Activated T-cell treated with anti-CD3 and anti-CD28 coated beads for 4 hours (primary cell): ENCODE measurements at regions not wholly inside any gene's neighbourhood (a gene's known extent, or its start where the extent isn't known, plus 50 kb on each side); places are given as distances from the start of the nearest gene placed in this dataset.

ENCODE experiments used
- DNase-seq: peaks from one replicate; pipeline ENCODE4 v3.0.0-alpha.2; 2020

GRCh38 chr3:72188536-72188935, 403.6 kb upstream of the PROK2 start:
- DNase-seq, result no peak

GRCh38 chr3:72187131-72187530, 402.2 kb upstream of the PROK2 start:
- no peak for DNase-seq

- no peak for DNase-seq
Observed at GRCh38 chr3:72186400-72186855, 401.5 kb upstream of the PROK2 start.

GRCh38 chr3:72185549-72186399, 400.8 kb upstream of the PROK2 start:
- no peak for DNase-seq

- no peak for DNase-seq
Observed at GRCh38 chr3:72183489-72183888, 398.5 kb upstream of the PROK2 start.

- DNase-seq, result no peak
Observed at GRCh38 chr3:72182206-72182605, 397.3 kb upstream of the PROK2 start.

- DNase-seq, result no peak
Observed at GRCh38 chr3:72181251-72181650, 396.3 kb upstream of the PROK2 start.

GRCh38 chr3:72180405-72180804, 395.5 kb upstream of the PROK2 start:
- no peak for DNase-seq

GRCh38 chr3:72179107-72179464, 394.1 kb upstream of the PROK2 start:
- no peak for DNase-seq

- DNase-seq, result no peak
Observed at GRCh38 chr3:72178463-72179106, 393.6 kb upstream of the PROK2 start.

GRCh38 chr3:72177075-72178050, 392.4 kb upstream of the PROK2 start:
- DNase-seq, result no peak

GRCh38 chr3:72176537-72177041, 391.6 kb upstream of the PROK2 start:
- no peak for DNase-seq

GRCh38 chr3:72175296-72175858, 390.4 kb upstream of the PROK2 start:
- DNase-seq, result no peak

GRCh38 chr3:72174890-72175289, 389.9 kb upstream of the PROK2 start:
- no peak for DNase-seq

- no peak for DNase-seq
Observed at GRCh38 chr3:72174040-72174439, 389.1 kb upstream of the PROK2 start.

GRCh38 chr3:72171946-72172345, 387.0 kb upstream of the PROK2 start:
- DNase-seq, result no peak

- no peak for DNase-seq
Observed at GRCh38 chr3:72171463-72171881, 386.5 kb upstream of the PROK2 start.

- no peak for DNase-seq
Observed at GRCh38 chr3:72169561-72170472, 384.9 kb upstream of the PROK2 start.

- DNase-seq, result no peak
Observed at GRCh38 chr3:72169120-72169519, 384.2 kb upstream of the PROK2 start.

GRCh38 chr3:72165808-72166207, 380.9 kb upstream of the PROK2 start:
- DNase-seq, result no peak

- DNase-seq, result no peak
Observed at GRCh38 chr3:72165317-72165716, 380.4 kb upstream of the PROK2 start.

GRCh38 chr3:72164635-72164978, 379.7 kb upstream of the PROK2 start:
- no peak for DNase-seq
